Testis (tissue), 2 donors: ENCODE measurements at regions not wholly inside any gene's neighbourhood (a gene's known extent, or its start where the extent isn't known, plus 50 kb on each side); places are given as distances from the start of the nearest gene placed in this dataset.

Experiments
- POLR2A ChIP-seq: fragments of 450-650 bp; IDR thresholded peaks from one replicate; pipeline ENCODE4 v1.6.1; 2017; ENCODE audit warnings: antibody characterized with exemption, mild to moderate bottlenecking, moderate library complexity
- TF ChIP-seq, protein P1 (sequence below), 3 experiments: fragments of 450-650 bp in 2 of 3; fragments of 200-600 bp in 1 of 3; sonication (generic) in 1 of 3; IDR thresholded peaks; one replicate each; pipeline ENCODE4 v1.5.1; 2016 to 2019; ENCODE audit warnings: antibody characterized with exemption in 3 of 3, mild to moderate bottlenecking in 2 of 3, moderate library complexity in 1 of 3

DNA sequence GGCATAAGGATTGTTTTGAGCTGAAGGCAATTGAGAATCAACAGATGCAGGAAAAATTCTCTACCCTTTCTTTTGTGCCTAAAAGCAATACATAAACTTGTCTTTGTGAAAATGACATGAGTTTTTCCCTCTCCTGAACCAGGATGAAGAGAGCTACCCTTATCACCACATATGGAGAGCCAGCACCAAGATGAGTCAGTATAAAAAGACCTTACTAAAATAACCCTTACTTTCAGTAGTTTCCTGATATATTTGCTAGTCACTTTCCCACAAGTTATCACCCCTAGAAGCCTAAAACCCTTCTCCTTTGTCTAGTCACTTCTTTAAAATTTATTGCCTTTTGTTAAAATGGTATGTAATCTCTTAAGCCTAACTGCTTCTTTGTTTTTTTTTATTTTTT is 61.9 kb upstream of the ANKRD10 start:
- TF ChIP-seq POLR2A, result no peak
- TF ChIP-seq, protein P1, sequence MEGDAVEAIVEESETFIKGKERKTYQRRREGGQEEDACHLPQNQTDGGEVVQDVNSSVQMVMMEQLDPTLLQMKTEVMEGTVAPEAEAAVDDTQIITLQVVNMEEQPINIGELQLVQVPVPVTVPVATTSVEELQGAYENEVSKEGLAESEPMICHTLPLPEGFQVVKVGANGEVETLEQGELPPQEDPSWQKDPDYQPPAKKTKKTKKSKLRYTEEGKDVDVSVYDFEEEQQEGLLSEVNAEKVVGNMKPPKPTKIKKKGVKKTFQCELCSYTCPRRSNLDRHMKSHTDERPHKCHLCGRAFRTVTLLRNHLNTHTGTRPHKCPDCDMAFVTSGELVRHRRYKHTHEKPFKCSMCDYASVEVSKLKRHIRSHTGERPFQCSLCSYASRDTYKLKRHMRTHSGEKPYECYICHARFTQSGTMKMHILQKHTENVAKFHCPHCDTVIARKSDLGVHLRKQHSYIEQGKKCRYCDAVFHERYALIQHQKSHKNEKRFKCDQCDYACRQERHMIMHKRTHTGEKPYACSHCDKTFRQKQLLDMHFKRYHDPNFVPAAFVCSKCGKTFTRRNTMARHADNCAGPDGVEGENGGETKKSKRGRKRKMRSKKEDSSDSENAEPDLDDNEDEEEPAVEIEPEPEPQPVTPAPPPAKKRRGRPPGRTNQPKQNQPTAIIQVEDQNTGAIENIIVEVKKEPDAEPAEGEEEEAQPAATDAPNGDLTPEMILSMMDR (IDR thresholded peaks at IDR 0.05), result no peak
